ENCODE measurements at regions not wholly inside any gene's neighbourhood (a gene's known extent, or its start where the extent isn't known, plus 50 kb on each side); places are given as distances from the start of the nearest gene placed in this dataset.

- no peaks in the 10 kb centered on the region for H4K20me1 ChIP-seq (ENCODE audit: insufficient read depth, low read length)
- H3K79me2 ChIP-seq (ENCODE audit: insufficient read depth, low read length) = no peaks in the 10 kb centered on the region
- H3K9me2 ChIP-seq (ENCODE audit: low read depth, low read length) = no peaks in the 10 kb centered on the region
- no peaks in the 10 kb centered on the region for H3F3A ChIP-seq (ENCODE audit: insufficient read depth, low read length)
- no peak overlapping the region for H2AFZ ChIP-seq (ENCODE audit: low read length)
- no peak overlapping the region for H3K4me2 ChIP-seq (ENCODE audit: low read length)
- no peak for TF ChIP-seq CTCF (IDR thresholded peaks at IDR 0.05; ENCODE audit: low read length)
- no peak for TF ChIP-seq EZH2 (IDR thresholded peaks at IDR 0.05; ENCODE audit: borderline replicate concordance, low read length)
- H3K4me3 ChIP-seq (ENCODE audit: low read depth, low read length, poor library complexity, severe bottlenecking) = no peak overlapping the region
- no peak overlapping the region for H3K9ac ChIP-seq (ENCODE audit: low read length)
- no peaks in the 10 kb centered on the region for H3K4me1 ChIP-seq (ENCODE audit: insufficient read depth, low read length, severe bottlenecking)
- H3K27ac ChIP-seq (ENCODE audit: low read depth, low read length, poor library complexity, severe bottlenecking) = no peak overlapping the region
- H3K27me3 ChIP-seq (ENCODE audit: insufficient read depth, low read length) = no peaks in the 10 kb centered on the region
- H3K36me3 ChIP-seq (ENCODE audit: insufficient read depth, low read length) = no peaks in the 10 kb centered on the region
- H3K9me3 ChIP-seq (ENCODE audit: low read length) = no peaks in the 10 kb centered on the region
These were observed 130.6 kb downstream of the MPP7 start for GRCh38 chr10:28172223-28172610.

GRCh38 chr10:28171468-28172222 lies 131.2 kb downstream of the MPP7 start:
- Histone ChIP-seq H3K27me3 (ENCODE audit: insufficient read depth, low read length) (no peaks in the 10 kb centered on the region), H3K9me2 (ENCODE audit: low read depth, low read length) (no peaks in the 10 kb centered on the region), H3K4me2 (ENCODE audit: low read length) (no peak overlapping the region), H3K79me2 (ENCODE audit: insufficient read depth, low read length) (no peaks in the 10 kb centered on the region), H3K9me3 (ENCODE audit: low read length) (no peaks in the 10 kb centered on the region), H3K4me3 (ENCODE audit: low read depth, low read length, poor library complexity, severe bottlenecking) (no peak overlapping the region), H3F3A (ENCODE audit: insufficient read depth, low read length) (no peaks in the 10 kb centered on the region), H3K36me3 (ENCODE audit: insufficient read depth, low read length) (no peaks in the 10 kb centered on the region), H2AFZ (ENCODE audit: low read length) (no peak overlapping the region), H3K27ac (ENCODE audit: low read depth, low read length, poor library complexity, severe bottlenecking) (no peak overlapping the region), H4K20me1 (ENCODE audit: insufficient read depth, low read length) (no peaks in the 10 kb centered on the region), H3K4me1 (ENCODE audit: insufficient read depth, low read length, severe bottlenecking) (no peaks in the 10 kb centered on the region), H3K9ac (ENCODE audit: low read length) (no peak overlapping the region)
- TF ChIP-seq CTCF (IDR thresholded peaks at IDR 0.05; ENCODE audit: low read length) = no peak
- TF ChIP-seq EZH2 (IDR thresholded peaks at IDR 0.05; ENCODE audit: borderline replicate concordance, low read length) = no peak

- no peak for TF ChIP-seq EZH2 (IDR thresholded peaks at IDR 0.05; ENCODE audit: borderline replicate concordance, low read length)
- no peak for TF ChIP-seq CTCF (IDR thresholded peaks at IDR 0.05; ENCODE audit: low read length)
- no peak overlapping the region for H3K9ac ChIP-seq (ENCODE audit: low read length)
- no peaks in the 10 kb centered on the region for H3K9me3 ChIP-seq (ENCODE audit: low read length)
- no peaks in the 10 kb centered on the region for H3K27me3 ChIP-seq (ENCODE audit: insufficient read depth, low read length)
- no peak overlapping the region for H3K4me3 ChIP-seq (ENCODE audit: low read depth, low read length, poor library complexity, severe bottlenecking)
- no peaks in the 10 kb centered on the region for H3K9me2 ChIP-seq (ENCODE audit: low read depth, low read length)
- no peaks in the 10 kb centered on the region for H3K36me3 ChIP-seq (ENCODE audit: insufficient read depth, low read length)
- H2AFZ ChIP-seq (ENCODE audit: low read length) = no peak overlapping the region
- no peak overlapping the region for H3K4me2 ChIP-seq (ENCODE audit: low read length)
- no peaks in the 10 kb centered on the region for H3K79me2 ChIP-seq (ENCODE audit: insufficient read depth, low read length)
- no peaks in the 10 kb centered on the region for H3K4me1 ChIP-seq (ENCODE audit: insufficient read depth, low read length, severe bottlenecking)
- H3F3A ChIP-seq (ENCODE audit: insufficient read depth, low read length) = no peaks in the 10 kb centered on the region
- H3K27ac ChIP-seq (ENCODE audit: low read depth, low read length, poor library complexity, severe bottlenecking) = no peak overlapping the region
- no peaks in the 10 kb centered on the region for H4K20me1 ChIP-seq (ENCODE audit: insufficient read depth, low read length)
These were observed 133.3 kb downstream of the MPP7 start for GRCh38 chr10:28169525-28169924.

All from OCI-LY1 (cell line).